SU-DHL-6 (cell line): ENCODE measurements at regions not wholly inside any gene's neighbourhood (a gene's known extent, or its start where the extent isn't known, plus 50 kb on each side); places are given as distances from the start of the nearest gene placed in this dataset.
"Not testable (repeated sequence)": the region's sequence is repeated elsewhere in the genome, so short reads cannot be mapped to it uniquely, and the experiment has no call there.

ENCODE experiments used
- H2AFZ ChIP-seq: fragments of 200-600 bp; sonication (generic); 2 replicates; pipeline ENCODE4 v1.6.1; 2014; ENCODE audit warnings: low read depth, mild to moderate bottlenecking, moderate library complexity, mixed read lengths, antibody characterized with exemption, low read length; ENCODE audit not compliant: severe bottlenecking
- H3F3A ChIP-seq: fragments of 200-600 bp; shearing (Covaris generic); 2 replicates; pipeline ENCODE4 v1.6.0; 2016; ENCODE audit warnings: antibody characterized with exemption, mild to moderate bottlenecking; ENCODE audit not compliant: insufficient read depth
- H3K27ac ChIP-seq: fragments of 200-600 bp; sonication (generic); 2 replicates; pipeline ENCODE4 v1.5.1; 2016; ENCODE audit warnings: low read depth, mild to moderate bottlenecking, low read length, moderate library complexity, mixed read lengths
- H3K27me3 ChIP-seq: fragments of 200-600 bp; sonication (generic), shearing (Covaris generic); 2 replicates; pipeline ENCODE4 v1.6.0; 2014; ENCODE audit warnings: mild to moderate bottlenecking, low read length
- H3K36me3 ChIP-seq: fragments of 200-600 bp; sonication (generic); 2 replicates; pipeline ENCODE4 v1.6.1; 2014; ENCODE audit warnings: mild to moderate bottlenecking, low read length, mixed read lengths
- H3K4me2 ChIP-seq: fragments of 300-600, 200-600 bp; shearing (Covaris generic), sonication (generic); 2 replicates; pipeline ENCODE4 v1.6.0; 2014; ENCODE audit warnings: low read length, low read depth, mild to moderate bottlenecking; ENCODE audit not compliant: poor library complexity, severe bottlenecking
- H3K4me3 ChIP-seq: fragments of 200-600 bp; sonication (generic); 2 replicates; pipeline ENCODE4 v1.5.1; 2014; ENCODE audit warnings: antibody characterized with exemption, low read length, mild to moderate bottlenecking, mixed read lengths; ENCODE audit not compliant: insufficient read depth, poor library complexity, severe bottlenecking
- H3K79me2 ChIP-seq: fragments of 200-600 bp; sonication (generic); 2 replicates; pipeline ENCODE4 v1.6.1; 2014; ENCODE audit warnings: mild to moderate bottlenecking, low read length, moderate library complexity; ENCODE audit not compliant: insufficient read depth
- H3K9ac ChIP-seq: fragments of 200-600 bp; sonication (generic); 2 replicates; pipeline ENCODE4 v1.7.0; 2014; ENCODE audit warnings: mild to moderate bottlenecking, low read length
- H3K9me2 ChIP-seq: fragments of 200-600 bp; sonication (generic); replicated peaks from 2 replicates; pipeline ENCODE4 v1.6.1; 2014; ENCODE audit warnings: low read length; ENCODE audit not compliant: insufficient read depth
- H3K9me3 ChIP-seq: fragments of 200-600 bp; sonication (generic); 2 replicates; pipeline ENCODE4 v1.6.1; 2014; ENCODE audit warnings: low read length, mixed read lengths; ENCODE audit not compliant: insufficient read depth
- H4K20me1 ChIP-seq: fragments of 200-600 bp; sonication (generic); 2 replicates; pipeline ENCODE4 v1.6.1; 2014; ENCODE audit warnings: low read depth, mild to moderate bottlenecking, antibody characterized with exemption, low read length, moderate library complexity, mixed read lengths
- EZH2phosphoT487 ChIP-seq: fragments of 200-600 bp; sonication (generic), shearing (Covaris generic); conservative IDR thresholded peaks from 2 replicates; pipeline ENCODE4 v1.6.1; 2018; ENCODE audit warnings: mild to moderate bottlenecking, antibody characterized with exemption, low read length, moderate library complexity, mixed read lengths
- TF ChIP-seq, protein P1 (sequence below): fragments of 200-600 bp; sonication (generic); IDR thresholded peaks from one replicate; pipeline ENCODE4 v1.5.1; 2017; ENCODE audit warnings: antibody characterized with exemption, mild to moderate bottlenecking, low read length, moderate library complexity; ENCODE audit not compliant: insufficient read depth, poor library complexity, severe bottlenecking

DNA sequence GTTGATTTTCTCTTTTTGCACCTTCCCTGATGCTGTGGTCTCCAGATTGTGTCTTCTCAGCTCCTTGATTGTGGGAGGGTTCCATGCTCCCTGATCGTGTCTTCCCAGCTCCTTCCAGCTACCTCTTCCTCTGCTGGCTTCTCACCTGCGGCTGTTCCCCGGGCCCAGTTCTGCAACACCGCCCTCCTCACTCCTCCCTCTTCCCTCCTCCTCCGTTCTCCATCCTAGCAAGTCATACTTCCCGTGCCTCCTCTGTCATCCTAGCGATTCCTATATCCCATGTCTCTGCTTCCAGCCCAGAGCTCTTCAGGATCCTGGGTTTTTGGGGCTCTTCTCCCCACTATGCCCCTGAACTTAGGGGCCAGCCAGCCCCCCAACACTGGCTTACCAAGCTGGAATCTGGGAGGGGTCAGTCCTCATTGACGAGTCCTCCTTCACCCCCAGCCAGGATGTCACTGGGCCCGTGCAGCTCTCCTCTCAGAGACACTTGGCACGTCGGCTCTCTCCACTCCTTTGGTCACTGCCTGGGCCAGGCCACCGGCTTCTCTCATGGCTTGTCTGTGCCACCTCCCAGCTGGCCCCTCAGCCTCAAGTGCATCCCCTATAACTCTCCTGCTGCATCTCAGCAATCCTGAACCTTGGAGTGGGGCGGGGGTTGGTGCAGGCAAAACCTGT is 255.4 kb upstream of the MVB12B start:
- Histone ChIP-seq H3K9ac (no peak overlapping the region), H4K20me1 (no peaks in the 10 kb centered on the region), H3K9me2 (no peaks in the 10 kb centered on the region), H3K27me3 (no peaks in the 10 kb centered on the region), H3F3A (no peaks in the 10 kb centered on the region), H3K79me2 (no peaks in the 10 kb centered on the region), H3K36me3 (no peaks in the 10 kb centered on the region), H3K9me3 (no peaks in the 10 kb centered on the region), H2AFZ (no peak overlapping the region), H3K27ac (no peak overlapping the region), H3K4me2 (no peak overlapping the region), H3K4me3 (no peak overlapping the region)
- TF ChIP-seq EZH2phosphoT487, result no peak
- TF ChIP-seq, protein P1, sequence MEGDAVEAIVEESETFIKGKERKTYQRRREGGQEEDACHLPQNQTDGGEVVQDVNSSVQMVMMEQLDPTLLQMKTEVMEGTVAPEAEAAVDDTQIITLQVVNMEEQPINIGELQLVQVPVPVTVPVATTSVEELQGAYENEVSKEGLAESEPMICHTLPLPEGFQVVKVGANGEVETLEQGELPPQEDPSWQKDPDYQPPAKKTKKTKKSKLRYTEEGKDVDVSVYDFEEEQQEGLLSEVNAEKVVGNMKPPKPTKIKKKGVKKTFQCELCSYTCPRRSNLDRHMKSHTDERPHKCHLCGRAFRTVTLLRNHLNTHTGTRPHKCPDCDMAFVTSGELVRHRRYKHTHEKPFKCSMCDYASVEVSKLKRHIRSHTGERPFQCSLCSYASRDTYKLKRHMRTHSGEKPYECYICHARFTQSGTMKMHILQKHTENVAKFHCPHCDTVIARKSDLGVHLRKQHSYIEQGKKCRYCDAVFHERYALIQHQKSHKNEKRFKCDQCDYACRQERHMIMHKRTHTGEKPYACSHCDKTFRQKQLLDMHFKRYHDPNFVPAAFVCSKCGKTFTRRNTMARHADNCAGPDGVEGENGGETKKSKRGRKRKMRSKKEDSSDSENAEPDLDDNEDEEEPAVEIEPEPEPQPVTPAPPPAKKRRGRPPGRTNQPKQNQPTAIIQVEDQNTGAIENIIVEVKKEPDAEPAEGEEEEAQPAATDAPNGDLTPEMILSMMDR, result no peak

- H3K36me3 ChIP-seq, H3K79me2 ChIP-seq, H3K9me2 ChIP-seq, H4K20me1 ChIP-seq, H3K27me3 ChIP-seq, H3K4me2 ChIP-seq, H3K9me3 ChIP-seq, H2AFZ ChIP-seq, H3F3A ChIP-seq, H3K9ac ChIP-seq, H3K4me3 ChIP-seq, H3K27ac ChIP-seq: not testable (repeated sequence)
Observed at GRCh38 chr9:126077656-126078055, 249.0 kb upstream of the MVB12B start.

DNA sequence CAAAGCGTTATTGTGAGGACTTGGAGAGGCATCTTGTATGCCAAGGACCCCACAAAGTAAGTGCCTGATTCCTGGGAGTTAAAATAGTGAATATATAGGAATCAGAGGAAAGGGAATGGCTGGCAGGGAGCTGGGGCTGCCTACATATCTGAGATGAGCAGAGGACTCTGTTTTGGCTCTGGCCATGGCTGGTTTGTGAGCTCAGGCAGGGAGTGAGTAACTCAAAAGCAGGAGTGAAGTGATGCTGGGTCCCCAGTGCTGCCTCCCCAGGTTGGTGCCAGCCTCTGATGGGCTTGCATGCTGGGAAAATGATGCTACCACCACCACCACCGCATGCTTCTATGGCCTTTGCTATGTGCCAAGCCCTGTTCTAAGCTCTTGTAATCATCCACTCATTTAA is 246.0 kb upstream of the MVB12B start:
- H2AFZ ChIP-seq, result no peak overlapping the region
- H4K20me1 ChIP-seq, result no peaks in the 10 kb centered on the region

DNA sequence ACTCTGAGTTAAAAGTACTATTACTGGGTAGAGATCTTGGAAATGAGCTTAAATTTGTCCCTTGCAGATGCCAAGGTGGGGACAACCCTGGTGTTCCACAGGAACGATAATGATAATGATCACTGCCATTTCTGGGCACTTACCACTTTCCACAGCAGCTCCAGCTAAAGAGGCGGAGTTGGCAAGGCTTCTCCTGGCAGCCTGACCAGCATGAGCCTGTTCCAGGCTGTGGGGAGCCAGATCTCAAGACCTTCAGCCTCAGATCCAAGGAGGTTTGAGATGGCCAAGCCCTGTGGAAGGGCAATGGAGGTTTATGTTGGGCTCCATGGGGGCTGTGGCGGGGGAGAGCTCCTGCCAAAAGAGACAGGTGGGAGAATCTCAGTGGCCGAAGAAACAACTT is 244.9 kb upstream of the MVB12B start:
- no peak for TF ChIP-seq EZH2phosphoT487
- TF ChIP-seq, protein P1, result no peak
- Histone ChIP-seq H3K9me2 (no peaks in the 10 kb centered on the region), H3K79me2 (no peaks in the 10 kb centered on the region), H3K9me3 (no peaks in the 10 kb centered on the region), H3K36me3 (no peaks in the 10 kb centered on the region), H3K27me3 (no peaks in the 10 kb centered on the region), H3K4me2 (no peak overlapping the region), H3K27ac (no peak overlapping the region), H3K9ac (no peak overlapping the region), H2AFZ (no peak overlapping the region), H3F3A (no peaks in the 10 kb centered on the region), H3K4me3 (no peak overlapping the region), H4K20me1 (no peaks in the 10 kb centered on the region)

More for the DNA sequence above, 246.0 kb upstream of the MVB12B start:
- H3K9me2 ChIP-seq, result no peaks in the 10 kb centered on the region
- no peak overlapping the region for H3K27ac ChIP-seq
- no peaks in the 10 kb centered on the region for H3K27me3 ChIP-seq
- H3K79me2 ChIP-seq, result no peaks in the 10 kb centered on the region
- no peaks in the 10 kb centered on the region for H3K9me3 ChIP-seq
- H3F3A ChIP-seq, result no peaks in the 10 kb centered on the region
- TF ChIP-seq EZH2phosphoT487, result no peak
- TF ChIP-seq, protein P1, result no peak
- no peak overlapping the region for H3K4me3 ChIP-seq
- no peak overlapping the region for H3K9ac ChIP-seq
- H3K4me2 ChIP-seq, result no peak overlapping the region
- H3K36me3 ChIP-seq, result no peaks in the 10 kb centered on the region
